Adipocyte (in vitro differentiated cells): ENCODE measurements at regions not wholly inside any gene's neighbourhood (a gene's known extent, or its start where the extent isn't known, plus 50 kb on each side); places are given as distances from the start of the nearest gene placed in this dataset.
"Not testable (repeated sequence)": the region's sequence is repeated elsewhere in the genome, so short reads cannot be mapped to it uniquely, and the experiment has no call there.

Source experiments
- DNase-seq: peaks from one replicate; pipeline ENCODE4 v3.0.0-alpha.2; 2015; ENCODE audit warnings: low read depth
- H3K27me3 ChIP-seq: replicated peaks from 2 replicates; pipeline ENCODE4 v1.7.0; 2013; ENCODE audit warnings: mild to moderate bottlenecking, low read length, moderate library complexity; ENCODE audit not compliant: control insufficient read depth, insufficient read depth
- H3K36me3 ChIP-seq: 2 replicates; pipeline ENCODE4 v1.7.0; 2013; ENCODE audit warnings: low read length, mild to moderate bottlenecking, moderate library complexity; ENCODE audit not compliant: control insufficient read depth, insufficient read depth, severe bottlenecking
- H3K4me1 ChIP-seq: 2 replicates; pipeline ENCODE4 v1.7.0; 2013; ENCODE audit warnings: mild to moderate bottlenecking, low read length, moderate library complexity; ENCODE audit not compliant: control insufficient read depth, insufficient read depth
- H3K4me3 ChIP-seq: 2 replicates; pipeline ENCODE4 v1.7.0; 2013; ENCODE audit warnings: mild to moderate bottlenecking, low read length, moderate library complexity
- H3K9ac ChIP-seq: 2 replicates; pipeline ENCODE4 v1.7.0; 2013; ENCODE audit warnings: mild to moderate bottlenecking, low read length, moderate library complexity
- H3K9me3 ChIP-seq: 2 replicates; pipeline ENCODE4 v1.7.0; 2013; ENCODE audit warnings: mild to moderate bottlenecking, low read length, moderate library complexity; ENCODE audit not compliant: control insufficient read depth

- Histone ChIP-seq H3K36me3 (no peaks in the 10 kb centered on the region), H3K27me3 (no peaks in the 10 kb centered on the region), H3K4me1 (no peaks in the 10 kb centered on the region), H3K9ac (no peak overlapping the region), H3K9me3 (peaks cover 4% of the 10 kb centered on the region), H3K4me3 (no peak overlapping the region)
- no peak for DNase-seq
These were observed 73.0 kb downstream of the GBP6 start for GRCh38 chr1:89436856-89437255.

- not testable (repeated sequence) for DNase-seq, H3K4me1 ChIP-seq, H3K27me3 ChIP-seq, H3K9me3 ChIP-seq, H3K4me3 ChIP-seq, H3K9ac ChIP-seq, H3K36me3 ChIP-seq
These were observed 74.4 kb downstream of the GBP6 start for GRCh38 chr1:89438301-89438700.

- DNase-seq, result no peak
- no peaks in the 10 kb centered on the region for H3K4me1 ChIP-seq
- H3K9me3 ChIP-seq, result peaks cover 4% of the 10 kb centered on the region
- H3K4me3 ChIP-seq, result no peak overlapping the region
- no peak overlapping the region for H3K9ac ChIP-seq
- no peaks in the 10 kb centered on the region for H3K27me3 ChIP-seq
- no peaks in the 10 kb centered on the region for H3K36me3 ChIP-seq
These were observed 77.1 kb downstream of the GBP6 start for GRCh38 chr1:89440911-89441310.

- Histone ChIP-seq H3K4me1 (no peaks in the 10 kb centered on the region), H3K36me3 (no peaks in the 10 kb centered on the region), H3K9ac (no peak overlapping the region), H3K27me3 (no peaks in the 10 kb centered on the region), H3K9me3 (no peaks in the 10 kb centered on the region), H3K4me3 (no peak overlapping the region)
- no peak for DNase-seq
These were observed 79.8 kb upstream of the LRRC8B start for GRCh38 chr1:89444791-89445190.

GRCh38 chr1:89451011-89451410 lies 73.6 kb upstream of the LRRC8B start:
- H3K4me1 ChIP-seq, result no peaks in the 10 kb centered on the region
- DNase-seq, result no peak
- no peaks in the 10 kb centered on the region for H3K36me3 ChIP-seq
- H3K27me3 ChIP-seq, result no peaks in the 10 kb centered on the region
- no peaks in the 10 kb centered on the region for H3K9me3 ChIP-seq
- H3K9ac ChIP-seq, result no peak overlapping the region
- no peak overlapping the region for H3K4me3 ChIP-seq

- no peak for DNase-seq
- H3K9ac ChIP-seq, result no peak overlapping the region
- no peak overlapping the region for H3K4me3 ChIP-seq
- no peaks in the 10 kb centered on the region for H3K36me3 ChIP-seq
- H3K9me3 ChIP-seq, result no peaks in the 10 kb centered on the region
- H3K4me1 ChIP-seq, result no peaks in the 10 kb centered on the region
- H3K27me3 ChIP-seq, result no peaks in the 10 kb centered on the region
These were observed 71.3 kb upstream of the LRRC8B start for GRCh38 chr1:89453123-89453972.

- H3K36me3 ChIP-seq, result no peaks in the 10 kb centered on the region
- no peak overlapping the region for H3K4me3 ChIP-seq
- H3K9me3 ChIP-seq, result no peaks in the 10 kb centered on the region
- peak; percentile 79 for DNase-seq
- no peak overlapping the region for H3K9ac ChIP-seq
- no peaks in the 10 kb centered on the region for H3K27me3 ChIP-seq
- no peaks in the 10 kb centered on the region for H3K4me1 ChIP-seq
These were observed 69.6 kb upstream of the LRRC8B start for GRCh38 chr1:89454845-89455521.

GRCh38 chr1:89457046-89457445 lies 67.6 kb upstream of the LRRC8B start:
- no peaks in the 10 kb centered on the region for H3K9me3 ChIP-seq

GRCh38 chr1:89459081-89459480 lies 65.5 kb upstream of the LRRC8B start:
- DNase-seq, result no peak
- H3K9ac ChIP-seq, result no peak overlapping the region

More at GRCh38 chr1:89457046-89457445, 67.6 kb upstream of the LRRC8B start:
- no peak overlapping the region for H3K9ac ChIP-seq
- no peaks in the 10 kb centered on the region for H3K36me3 ChIP-seq
- no peak overlapping the region for H3K4me3 ChIP-seq
- DNase-seq, result no peak
- H3K27me3 ChIP-seq, result no peaks in the 10 kb centered on the region
- no peaks in the 10 kb centered on the region for H3K4me1 ChIP-seq

GRCh38 chr1:89460325-89460724 lies 64.3 kb upstream of the LRRC8B start:
- Histone ChIP-seq H3K9me3 (no peaks in the 10 kb centered on the region), H3K4me3 (no peak overlapping the region), H3K27me3 (no peaks in the 10 kb centered on the region), H3K9ac (no peak overlapping the region), H3K4me1 (no peaks in the 10 kb centered on the region), H3K36me3 (no peaks in the 10 kb centered on the region)
- DNase-seq, result no peak

More at GRCh38 chr1:89459081-89459480, 65.5 kb upstream of the LRRC8B start:
- no peaks in the 10 kb centered on the region for H3K9me3 ChIP-seq
- H3K4me1 ChIP-seq, result no peaks in the 10 kb centered on the region
- H3K36me3 ChIP-seq, result no peaks in the 10 kb centered on the region
- no peak overlapping the region for H3K4me3 ChIP-seq
- no peaks in the 10 kb centered on the region for H3K27me3 ChIP-seq

- Histone ChIP-seq H3K4me3 (no peak overlapping the region), H3K9ac (no peak overlapping the region), H3K9me3 (no peaks in the 10 kb centered on the region), H3K27me3 (no peaks in the 10 kb centered on the region), H3K36me3 (no peaks in the 10 kb centered on the region), H3K4me1 (no peaks in the 10 kb centered on the region)
- no peak for DNase-seq
These were observed 62.4 kb upstream of the LRRC8B start for GRCh38 chr1:89462250-89462649.
